BLaER1 (cell line): ENCODE measurements at regions not wholly inside any gene's neighbourhood (a gene's known extent, or its start where the extent isn't known, plus 50 kb on each side); places are given as distances from the start of the nearest gene placed in this dataset.

Source experiments
- H3K27ac ChIP-seq: shearing (Covaris generic); formaldehyde crosslinking; 2 replicates; pipeline ENCODE4 v1.8.1; 2022
- H3K27me3 ChIP-seq: shearing (Covaris generic); formaldehyde crosslinking; 2 replicates; pipeline ENCODE4 v1.8.1; 2022
- H3K36me3 ChIP-seq: shearing (Covaris generic); formaldehyde crosslinking; 2 replicates; pipeline ENCODE4 v1.8.1; 2022
- H3K4me1 ChIP-seq: shearing (Covaris generic); formaldehyde crosslinking; 2 replicates; pipeline ENCODE4 v1.8.1; 2022
- H3K4me2 ChIP-seq: shearing (Covaris generic); formaldehyde crosslinking; 2 replicates; pipeline ENCODE4 v1.8.1; 2022
- H3K4me3 ChIP-seq: shearing (Covaris generic); formaldehyde crosslinking; 2 replicates; pipeline ENCODE4 v1.8.1; 2022
- H3K9ac ChIP-seq: shearing (Covaris generic); formaldehyde crosslinking; 2 replicates; pipeline ENCODE4 v1.8.1; 2022
- H3K9me3 ChIP-seq: shearing (Covaris generic); formaldehyde crosslinking; 2 replicates; pipeline ENCODE4 v1.8.1; 2022
- H4K20me1 ChIP-seq: shearing (Covaris generic); formaldehyde crosslinking; 2 replicates; pipeline ENCODE4 v1.8.1; 2022
- Cebpa-rat ChIP-seq: shearing (Covaris generic); IDR thresholded peaks from 2 replicates; pipeline ENCODE4 v1.8.1; 2022

DNA sequence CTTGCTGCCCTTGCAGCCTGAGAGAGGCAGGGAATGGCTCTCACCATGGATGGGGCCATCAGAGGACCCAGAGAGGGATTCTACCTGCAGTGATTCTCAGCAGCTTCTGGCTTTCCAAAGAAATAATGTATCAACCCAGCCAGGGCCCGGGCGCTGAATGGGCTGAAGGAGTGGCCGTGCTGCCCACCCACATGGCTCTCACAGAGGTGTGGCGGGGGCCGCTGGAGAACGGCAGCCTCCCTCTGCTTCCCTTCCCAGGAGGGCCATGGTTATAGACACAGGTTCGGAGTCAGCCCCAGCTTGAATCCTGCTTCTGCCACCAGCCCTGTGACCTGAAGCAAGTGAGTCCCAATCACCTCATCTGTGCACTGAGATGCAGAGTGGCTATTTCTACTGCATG lies 82.7 kb downstream of the THAP12 start:
- H3K36me3 ChIP-seq: no peaks in the 10 kb centered on the region
- H4K20me1 ChIP-seq: no peaks in the 10 kb centered on the region
- H3K27ac ChIP-seq: no peak overlapping the region
- H3K4me1 ChIP-seq: peaks cover 7% of the 10 kb centered on the region; the same call in 1 of the 2 replicates
- H3K4me2 ChIP-seq: no peak overlapping the region
- no peak overlapping the region for H3K4me3 ChIP-seq
- no peaks in the 10 kb centered on the region for H3K27me3 ChIP-seq
- H3K9ac ChIP-seq: no peak overlapping the region
- no peak for TF ChIP-seq Cebpa-rat
- H3K9me3 ChIP-seq: no peaks in the 10 kb centered on the region

DNA sequence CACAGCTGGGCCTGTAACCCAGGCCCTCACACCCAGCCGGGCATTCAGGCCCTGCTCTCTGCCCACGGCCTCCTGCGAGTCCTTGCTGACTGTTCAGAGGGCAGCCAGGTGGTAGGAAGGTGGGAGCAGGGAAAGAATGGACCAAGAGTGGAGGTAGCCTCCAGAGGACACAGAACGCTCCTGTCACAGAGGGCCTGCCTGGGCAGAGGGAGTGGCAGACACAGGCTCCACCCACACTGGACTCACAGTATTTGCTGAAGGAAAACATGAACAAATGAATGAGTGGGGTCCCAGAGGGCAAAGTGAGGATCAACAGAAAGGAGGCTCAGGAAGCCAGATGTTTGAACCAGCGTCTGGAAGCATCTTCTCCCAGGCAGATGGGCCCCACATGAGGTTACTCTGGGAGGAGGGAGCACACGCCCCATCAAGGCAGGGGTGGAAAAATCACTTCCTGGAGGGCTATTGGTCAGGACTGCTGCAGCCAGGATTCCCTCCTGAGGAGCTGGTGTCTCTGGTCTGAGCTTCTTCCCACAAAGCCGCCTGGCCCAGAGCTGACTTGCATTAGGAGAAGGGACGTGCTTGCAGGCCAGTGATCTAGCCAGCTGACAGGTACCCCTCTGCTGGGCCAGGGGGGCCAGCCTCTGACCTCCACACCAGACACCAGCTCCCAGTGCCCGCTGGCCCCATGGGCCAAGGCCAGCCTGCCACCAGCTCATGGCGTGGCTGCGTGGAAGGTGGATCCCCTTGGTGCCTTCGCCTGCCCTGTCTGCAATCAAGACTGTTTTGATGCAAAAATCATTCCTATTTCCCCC lies 84.0 kb downstream of the THAP12 start:
- Histone ChIP-seq H3K4me1 (peaks cover 20% of the 10 kb centered on the region), H3K27ac (no peak overlapping the region), H3K36me3 (no peaks in the 10 kb centered on the region), H3K4me3 (no peak overlapping the region), H3K4me2 (no peak overlapping the region), H3K9me3 (no peaks in the 10 kb centered on the region), H4K20me1 (no peaks in the 10 kb centered on the region), H3K9ac (no peak overlapping the region), H3K27me3 (no peaks in the 10 kb centered on the region)
- no peak for TF ChIP-seq Cebpa-rat

DNA sequence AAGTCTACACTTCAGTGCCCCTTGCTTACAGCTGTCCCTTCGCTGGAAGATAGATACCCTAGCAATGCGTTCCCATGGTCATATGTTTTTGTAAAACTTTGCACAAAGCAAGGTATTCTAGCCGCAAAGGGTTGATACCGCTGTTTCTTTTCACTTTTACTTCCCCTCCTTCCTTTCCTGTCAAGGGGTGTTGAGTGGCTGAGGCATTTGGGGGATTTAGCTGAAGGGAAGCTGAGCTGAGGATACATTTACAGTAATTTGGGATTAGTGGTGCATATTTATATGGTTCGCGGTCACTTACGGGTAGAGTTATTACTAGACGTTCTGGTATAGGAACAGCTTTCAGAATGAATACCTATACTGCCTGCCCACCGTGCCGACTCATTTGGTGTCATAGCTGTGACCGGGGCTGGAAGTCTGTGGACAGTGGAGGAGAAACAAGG lies 86.9 kb upstream of the WNT11 start:
- no peak for TF ChIP-seq Cebpa-rat
- Histone ChIP-seq H3K9me3 (no peaks in the 10 kb centered on the region), H3K36me3 (no peaks in the 10 kb centered on the region), H3K4me1 (peaks cover 42% of the 10 kb centered on the region), H3K4me3 (no peak overlapping the region), H3K27me3 (no peaks in the 10 kb centered on the region), H4K20me1 (no peaks in the 10 kb centered on the region), H3K27ac (no peak overlapping the region), H3K9ac (no peak overlapping the region), H3K4me2 (peak overlapping the region; percentile 67; the same call in 1 of the 2 replicates)

DNA sequence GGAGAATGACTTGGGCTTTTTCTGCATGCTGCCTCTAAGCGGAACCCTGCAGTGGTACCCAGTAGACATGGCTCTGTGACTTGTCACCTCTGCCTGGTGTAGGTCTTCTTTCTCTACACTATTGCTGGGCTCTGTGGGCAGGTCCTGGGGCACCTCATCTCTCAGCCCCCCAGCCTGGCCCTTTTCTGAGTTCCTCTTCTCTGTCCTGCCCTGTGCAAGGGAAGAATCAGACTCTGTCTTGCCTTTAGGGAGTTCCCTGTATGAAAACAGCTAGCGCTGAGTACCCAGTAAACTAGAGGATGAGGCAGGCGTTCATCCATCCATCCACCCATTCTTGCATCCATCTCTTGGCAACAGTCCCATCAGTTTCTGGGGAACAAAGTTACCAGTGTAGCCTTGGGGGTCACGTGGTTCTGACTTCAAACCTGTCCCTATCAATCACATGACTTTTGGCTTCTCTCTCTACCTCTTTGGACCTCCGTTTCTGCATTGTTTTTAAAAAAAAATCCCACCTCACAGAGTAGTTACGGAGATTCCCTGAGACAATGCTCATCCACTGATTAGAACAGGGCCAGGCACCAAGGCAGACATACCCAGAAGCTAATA lies 86.4 kb upstream of the WNT11 start:
- no peaks in the 10 kb centered on the region for H3K27me3 ChIP-seq
- no peaks in the 10 kb centered on the region for H3K9me3 ChIP-seq
- H3K27ac ChIP-seq: no peak overlapping the region
- no peaks in the 10 kb centered on the region for H4K20me1 ChIP-seq
- no peak for TF ChIP-seq Cebpa-rat
- peaks cover 48% of the 10 kb centered on the region for H3K4me1 ChIP-seq
- no peak overlapping the region for H3K9ac ChIP-seq
- H3K4me2 ChIP-seq: peak overlapping the region; percentile 67
- no peaks in the 10 kb centered on the region for H3K36me3 ChIP-seq
- H3K4me3 ChIP-seq: no peak overlapping the region

DNA sequence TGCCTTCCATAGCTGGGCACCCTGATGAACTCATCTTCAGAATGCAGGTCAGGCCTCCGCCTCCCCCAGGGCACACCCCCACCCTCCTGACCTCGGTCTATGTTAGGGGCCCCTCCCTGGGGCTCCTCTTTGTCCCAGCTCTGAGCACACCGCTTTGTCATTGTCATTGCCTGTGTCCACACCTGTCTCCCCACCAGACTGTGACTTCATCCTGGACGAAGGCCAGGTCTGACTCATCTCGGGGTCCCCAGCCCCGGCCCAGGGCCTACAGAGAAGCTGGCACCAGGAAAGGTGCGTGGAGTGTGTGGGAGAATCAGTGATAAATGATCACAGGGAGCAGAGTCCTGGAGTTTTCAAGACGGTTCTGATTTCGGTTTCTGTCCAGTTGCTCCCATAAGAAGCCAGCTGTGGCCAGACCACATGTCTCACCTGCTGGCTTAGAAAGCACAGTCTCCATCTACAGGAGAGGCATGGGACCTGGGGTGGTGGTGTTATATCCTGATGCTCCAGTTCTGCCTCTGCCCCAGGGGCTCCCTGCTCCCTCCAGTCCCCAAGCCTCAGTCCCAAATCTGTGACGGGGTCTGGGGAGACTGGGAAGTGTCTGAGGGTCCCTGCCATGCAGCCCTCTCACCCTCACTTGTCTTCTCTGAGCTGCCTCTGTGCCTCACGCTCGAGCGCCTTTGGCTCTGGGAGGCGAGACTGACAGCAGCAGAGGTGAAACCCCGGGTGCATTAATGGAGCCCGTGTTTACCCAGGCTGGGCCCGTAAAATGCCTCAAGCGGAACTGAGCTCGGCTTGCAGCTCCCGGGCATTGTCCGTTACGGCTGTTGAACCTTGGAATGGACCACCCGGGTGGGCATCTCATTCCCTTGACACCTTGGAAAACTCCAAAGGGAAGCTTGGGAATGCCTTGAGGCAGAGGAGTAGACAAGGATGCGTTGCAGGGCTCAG lies 85.5 kb upstream of the WNT11 start:
- no peak overlapping the region for H3K27ac ChIP-seq
- no peak for TF ChIP-seq Cebpa-rat
- no peak overlapping the region for H3K4me3 ChIP-seq
- H4K20me1 ChIP-seq: no peaks in the 10 kb centered on the region
- no peaks in the 10 kb centered on the region for H3K9me3 ChIP-seq
- no peaks in the 10 kb centered on the region for H3K36me3 ChIP-seq
- H3K4me1 ChIP-seq: peaks cover 54% of the 10 kb centered on the region
- H3K27me3 ChIP-seq: no peaks in the 10 kb centered on the region
- H3K9ac ChIP-seq: no peak overlapping the region
- H3K4me2 ChIP-seq: peak overlapping the region; percentile 67

DNA sequence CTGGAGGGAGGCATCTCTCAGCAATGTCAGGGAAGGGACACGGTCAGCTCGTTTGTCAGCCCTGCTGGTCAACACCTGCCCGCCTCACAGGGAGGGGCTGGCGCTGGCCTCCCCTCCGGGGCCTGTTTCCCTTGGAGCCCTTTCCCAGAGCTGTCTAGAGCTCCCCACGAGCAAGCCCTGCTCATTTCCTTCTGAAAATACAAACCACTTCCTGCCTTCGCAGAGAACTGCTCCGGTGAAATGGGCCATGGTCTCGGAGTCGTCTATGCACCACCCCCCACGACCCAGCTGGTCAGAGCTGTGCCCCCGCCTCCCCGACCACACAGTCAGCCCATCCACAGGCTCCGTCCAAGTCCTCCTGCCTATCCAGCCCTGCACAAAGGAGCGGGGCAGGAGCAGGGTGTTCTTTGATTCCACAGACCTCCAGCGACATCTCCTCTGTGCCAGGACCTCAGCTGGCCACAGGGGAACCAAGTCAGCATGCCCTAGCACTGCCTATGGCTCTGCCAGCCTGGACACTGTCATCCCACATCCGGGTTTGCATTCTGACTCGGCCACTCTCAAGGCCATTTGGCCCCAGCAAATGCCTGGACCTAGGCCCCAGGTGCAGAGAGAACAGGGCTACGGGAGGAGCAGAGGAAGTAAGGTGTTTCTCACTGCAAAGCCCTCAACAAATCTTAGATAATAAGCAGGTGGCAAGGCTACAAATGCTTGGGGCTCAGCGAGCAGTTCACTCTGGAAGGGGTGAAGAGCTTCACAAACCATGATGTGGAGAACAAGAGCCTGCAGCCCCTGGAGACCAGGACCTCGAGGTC lies 82.1 kb upstream of the WNT11 start:
- Histone ChIP-seq H3K4me2 (peak overlapping the region; percentile 84), H3K9ac (peak overlapping the region; percentile 61), H3K27me3 (no peaks in the 10 kb centered on the region), H3K4me3 (peak overlapping the region; percentile 46), H3K4me1 (peaks cover 85% of the 10 kb centered on the region), H3K9me3 (no peaks in the 10 kb centered on the region), H3K36me3 (no peaks in the 10 kb centered on the region), H3K27ac (peak overlapping the region; percentile 87), H4K20me1 (no peaks in the 10 kb centered on the region)
- no peak for TF ChIP-seq Cebpa-rat

- Histone ChIP-seq H3K27ac (peak overlapping the region; percentile 87), H3K4me2 (peak overlapping the region; percentile 84), H3K27me3 (no peaks in the 10 kb centered on the region), H3K9ac (peak overlapping the region; percentile 61; the same call in 1 of the 2 replicates), H3K36me3 (no peaks in the 10 kb centered on the region), H3K4me3 (no peak overlapping the region), H4K20me1 (no peaks in the 10 kb centered on the region), H3K4me1 (peaks cover 85% of the 10 kb centered on the region), H3K9me3 (no peaks in the 10 kb centered on the region)
- TF ChIP-seq Cebpa-rat: no peak
Observed at GRCh38 chr11:76287227-76287626, 80.9 kb upstream of the WNT11 start.

DNA sequence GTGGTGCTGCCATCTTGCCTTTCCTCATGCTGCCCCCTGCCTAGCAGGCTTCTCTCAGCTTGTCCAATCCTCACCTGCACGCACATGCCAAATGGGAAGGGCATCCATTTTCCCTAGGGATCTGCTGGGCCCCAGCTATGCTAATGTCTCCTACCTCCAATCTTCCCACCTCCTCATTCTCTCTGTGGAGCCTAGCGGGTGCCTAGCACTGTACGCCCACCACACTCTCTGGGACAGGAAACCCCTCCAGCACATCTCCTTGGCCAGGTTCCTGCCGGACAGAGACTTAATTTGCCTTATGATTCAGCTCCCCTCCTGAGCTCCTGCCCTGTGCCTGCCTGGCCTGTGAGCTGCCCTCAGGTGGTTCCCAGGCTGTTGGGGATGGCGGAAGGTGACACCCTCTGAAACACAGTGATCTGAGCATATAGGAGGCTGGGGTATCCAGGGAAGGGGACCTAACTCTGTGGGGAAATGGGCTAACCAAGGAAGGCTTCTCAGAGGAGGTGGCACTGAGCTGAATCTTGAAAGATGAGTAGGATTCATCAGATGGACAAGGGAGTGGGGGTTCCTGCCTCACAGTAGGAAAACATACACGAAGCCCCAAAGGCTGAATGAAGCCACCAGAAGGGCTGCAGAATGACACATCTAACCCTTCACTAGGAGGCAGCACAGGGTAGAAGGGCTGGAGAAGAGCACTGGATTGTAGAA lies 79.2 kb upstream of the WNT11 start:
- H3K9me3 ChIP-seq: no peaks in the 10 kb centered on the region
- TF ChIP-seq Cebpa-rat: no peak
- peak overlapping the region; percentile 74 for H3K4me2 ChIP-seq
- no peak overlapping the region for H3K27ac ChIP-seq
- H3K9ac ChIP-seq: no peak overlapping the region
- peaks cover 85% of the 10 kb centered on the region for H3K4me1 ChIP-seq
- H3K36me3 ChIP-seq: no peaks in the 10 kb centered on the region
- H3K4me3 ChIP-seq: no peak overlapping the region
- no peaks in the 10 kb centered on the region for H4K20me1 ChIP-seq
- no peaks in the 10 kb centered on the region for H3K27me3 ChIP-seq

DNA sequence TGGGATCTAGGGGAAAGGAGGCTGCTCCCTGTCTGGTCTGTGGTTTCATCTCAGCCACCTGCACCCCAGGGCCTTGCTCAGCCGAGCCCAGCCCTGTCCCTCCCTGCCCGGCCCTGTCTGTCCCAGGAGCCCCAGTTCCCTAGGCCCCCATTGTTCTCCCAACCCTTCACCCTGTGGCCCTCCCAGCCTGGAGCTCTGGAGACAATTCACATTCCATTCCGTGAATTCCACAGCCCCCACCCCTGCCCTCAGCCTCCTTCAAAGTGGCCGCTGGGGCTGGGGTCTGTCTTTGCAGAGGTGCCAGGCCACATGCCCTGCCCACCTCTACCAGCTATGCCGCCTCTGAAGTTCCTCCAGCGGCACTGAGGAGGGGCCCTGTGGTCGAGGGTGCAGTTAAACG lies 77.9 kb upstream of the WNT11 start:
- TF ChIP-seq Cebpa-rat: no peak
- peaks cover 96% of the 10 kb centered on the region for H3K4me1 ChIP-seq
- peak overlapping the region; percentile 74 for H3K4me2 ChIP-seq
- no peaks in the 10 kb centered on the region for H3K27me3 ChIP-seq
- no peaks in the 10 kb centered on the region for H3K9me3 ChIP-seq
- no peaks in the 10 kb centered on the region for H4K20me1 ChIP-seq
- H3K9ac ChIP-seq: no peak overlapping the region
- H3K36me3 ChIP-seq: no peaks in the 10 kb centered on the region
- peak overlapping the region; percentile 35; the same call in 1 of the 2 replicates for H3K27ac ChIP-seq
- no peak overlapping the region for H3K4me3 ChIP-seq
